AG04450 (cell line): ENCODE measurements at regions not wholly inside any gene's neighbourhood (a gene's known extent, or its start where the extent isn't known, plus 50 kb on each side); places are given as distances from the start of the nearest gene placed in this dataset.

Experiments
- CTCF ChIA-PET: fragments of 300-600, 350-600 bp; formaldehyde crosslinking; extraction: SDS; loops from one replicate; lab custom pipeline; 2022; ENCODE audit warnings: antibody characterized with exemption, inconsistent platforms; lab: Charles Lee
- POLR2A ChIA-PET: fragments of 350-600 bp; formaldehyde crosslinking; extraction: SDS; loops from one replicate; lab custom pipeline; 2021; ENCODE audit warnings: antibody characterized with exemption, inconsistent platforms; lab: Yijun Ruan, JAX
- DNase-seq: peaks from one replicate; pipeline ENCODE4 v3.0.0-alpha.2; 2011; ENCODE audit warnings: low read depth, low spot score
- H3K27ac ChIP-seq: one replicate; pipeline ENCODE4 v1.5.1; 2012; ENCODE audit warnings: low read depth, low read length, control low read depth
- H3K27me3 ChIP-seq: one replicate; pipeline ENCODE4 v1.6.0; 2012; ENCODE audit warnings: low read length; ENCODE audit not compliant: control insufficient read depth, insufficient read depth
- H3K4me3 ChIP-seq: 2 replicates; pipeline ENCODE4 v1.5.1; 2011; ENCODE audit warnings: mild to moderate bottlenecking, low read depth, low read length, control low read depth
- H3K9me3 ChIP-seq: 2 replicates; pipeline ENCODE4 v1.5.1; 2012; ENCODE audit warnings: low read length; ENCODE audit not compliant: control insufficient read depth, insufficient read depth
- CTCF ChIP-seq: IDR thresholded peaks from 2 replicates; pipeline ENCODE4 v1.5.1; 2011; ENCODE audit warnings: low read depth, low read length, control low read depth, inconsistent platforms

- CTCF ChIA-PET: no interaction called here
- POLR2A ChIA-PET: no interaction called here
- H3K4me3 ChIP-seq: no peak overlapping the region
- no peak for DNase-seq
- H3K27me3 ChIP-seq: no peaks in the 10 kb centered on the region
- no peaks in the 10 kb centered on the region for H3K9me3 ChIP-seq
- no peak for TF ChIP-seq CTCF
- H3K27ac ChIP-seq: no peak overlapping the region
Measured at GRCh38 chr5:130689831-130690230, 475.2 kb downstream of the HINT1 start.

DNA sequence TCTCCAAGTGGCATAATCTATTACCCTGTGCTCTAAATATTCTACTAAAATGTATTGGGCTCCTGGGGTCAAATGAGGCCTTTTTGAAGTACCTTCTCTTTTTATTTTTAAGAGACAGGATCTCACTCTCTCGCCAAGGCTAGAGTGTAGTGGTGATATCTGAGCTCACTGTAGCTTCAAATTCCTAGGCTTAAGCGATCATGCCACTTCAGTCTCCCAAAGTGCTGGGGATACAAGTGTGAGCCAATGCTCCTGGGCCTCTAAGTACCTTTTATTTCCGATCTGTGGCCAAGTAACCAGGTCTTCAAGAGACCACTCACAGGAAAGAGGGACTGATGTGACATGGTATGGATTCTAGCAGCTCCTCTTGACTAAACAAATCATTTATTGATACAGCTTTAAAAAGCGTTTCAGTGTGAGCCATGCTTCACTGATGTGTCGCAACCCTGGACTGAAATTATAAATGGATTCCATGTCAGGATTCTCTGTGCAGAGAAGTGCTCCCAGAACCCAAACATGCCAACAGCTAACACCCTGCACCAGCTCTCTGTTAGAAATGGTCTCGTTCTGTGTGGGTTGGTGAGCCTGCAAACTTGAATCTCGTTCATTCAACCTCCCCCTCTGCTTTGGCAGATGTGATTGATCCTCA, 477.8 kb downstream of the HINT1 start:
- no peak overlapping the region for H3K4me3 ChIP-seq
- H3K27ac ChIP-seq: no peak overlapping the region
- CTCF ChIA-PET: no interaction called here
- POLR2A ChIA-PET: no interaction called here
- no peaks in the 10 kb centered on the region for H3K27me3 ChIP-seq
- TF ChIP-seq CTCF: no peak
- no peak for DNase-seq
- H3K9me3 ChIP-seq: no peaks in the 10 kb centered on the region

GRCh38 chr5:130678637-130679036, 486.4 kb downstream of the HINT1 start:
- H3K9me3 ChIP-seq: no peaks in the 10 kb centered on the region
- ChIA-PET POLR2A (no interaction called here), CTCF (no interaction called here)
- no peak for TF ChIP-seq CTCF
- no peak overlapping the region for H3K4me3 ChIP-seq
- DNase-seq: no peak
- H3K27ac ChIP-seq: no peak overlapping the region
- no peaks in the 10 kb centered on the region for H3K27me3 ChIP-seq

GRCh38 chr5:130666462-130666861, 498.6 kb downstream of the HINT1 start:
- ChIA-PET CTCF (no interaction called here), POLR2A (no interaction called here)
- H3K27me3 ChIP-seq: no peaks in the 10 kb centered on the region

GRCh38 chr5:130652176-130652575, 512.9 kb downstream of the HINT1 start:
- no peak for TF ChIP-seq CTCF
- no peaks in the 10 kb centered on the region; the same call in 1 of the 2 replicates for H3K9me3 ChIP-seq
- H3K27ac ChIP-seq: no peak overlapping the region
- no peak for DNase-seq
- ChIA-PET POLR2A (no interaction called here), CTCF (no interaction called here)
- H3K27me3 ChIP-seq: no peaks in the 10 kb centered on the region
- H3K4me3 ChIP-seq: no peak overlapping the region

More at GRCh38 chr5:130666462-130666861, 498.6 kb downstream of the HINT1 start:
- Histone ChIP-seq H3K4me3 (no peak overlapping the region), H3K9me3 (no peaks in the 10 kb centered on the region), H3K27ac (no peak overlapping the region)
- no peak for DNase-seq
- TF ChIP-seq CTCF: no peak
